H9 (cell line): ENCODE measurements at regions not wholly inside any gene's neighbourhood (a gene's known extent, or its start where the extent isn't known, plus 50 kb on each side); places are given as distances from the start of the nearest gene placed in this dataset.

Experiments
- DNase-seq: peaks from one replicate; pipeline ENCODE4 v3.0.0-alpha.2; 2017
- H2AFZ ChIP-seq: one replicate; pipeline ENCODE4 v1.6.1; 2013; ENCODE audit warnings: mild to moderate bottlenecking, low read length, control low read depth, moderate library complexity
- H2AK5ac ChIP-seq: 2 replicates; pipeline ENCODE4 v1.6.1; 2013; ENCODE audit warnings: low read length, control low read depth, mixed read lengths; ENCODE audit not compliant: insufficient read length
- H2BK120ac ChIP-seq: one replicate; pipeline ENCODE4 v1.6.1; 2013; ENCODE audit warnings: low read depth, mild to moderate bottlenecking, low read length, control low read depth, inconsistent platforms; ENCODE audit not compliant: poor library complexity, severe bottlenecking
- H2BK12ac ChIP-seq: 2 replicates; pipeline ENCODE4 v1.6.1; 2013; ENCODE audit warnings: low read length, control low read depth, mixed read lengths, low read depth; ENCODE audit not compliant: insufficient read length
- H2BK15ac ChIP-seq: 2 replicates; pipeline ENCODE4 v1.6.1; 2013; ENCODE audit warnings: low read depth, low read length, control low read depth
- H2BK20ac ChIP-seq: one replicate; pipeline ENCODE4 v1.6.1; 2013; ENCODE audit warnings: low read depth, mild to moderate bottlenecking, low read length, control low read depth, inconsistent platforms; ENCODE audit not compliant: poor library complexity, severe bottlenecking
- H2BK5ac ChIP-seq: 2 replicates; pipeline ENCODE4 v1.6.1; 2013; ENCODE audit warnings: low read length, control low read depth, mixed read lengths; ENCODE audit not compliant: insufficient read length
- H3K14ac ChIP-seq: 2 replicates; pipeline ENCODE4 v1.6.1; 2013; ENCODE audit warnings: low read length, control low read depth; ENCODE audit not compliant: insufficient read depth
- H3K18ac ChIP-seq: 2 replicates; pipeline ENCODE4 v1.6.1; 2013; ENCODE audit warnings: low read depth, mild to moderate bottlenecking, mixed read lengths, low read length, control low read depth; ENCODE audit not compliant: insufficient read length
- H3K23ac ChIP-seq: 2 replicates; pipeline ENCODE4 v1.6.1; 2013; ENCODE audit warnings: low read length, control low read depth, mixed read lengths, low read depth; ENCODE audit not compliant: insufficient read length
- H3K23me2 ChIP-seq: 2 replicates; pipeline ENCODE4 v1.6.1; 2013; ENCODE audit warnings: low read depth, mild to moderate bottlenecking, mixed read lengths, low read length, control low read depth; ENCODE audit not compliant: insufficient read length, poor library complexity, severe bottlenecking
- H3K27ac ChIP-seq: 2 replicates; pipeline ENCODE4 v1.5.1; 2013; ENCODE audit warnings: low read length, control low read depth, mixed read lengths, low read depth; ENCODE audit not compliant: insufficient read length
- H3K27me3 ChIP-seq: 2 replicates; pipeline ENCODE4 v1.6.1; 2013; ENCODE audit warnings: low read length, control low read depth, inconsistent platforms; ENCODE audit not compliant: insufficient read depth
- H3K4ac ChIP-seq: 2 replicates; pipeline ENCODE4 v1.6.1; 2013; ENCODE audit warnings: low read depth, mild to moderate bottlenecking, control low read depth, inconsistent platforms, low read length, moderate library complexity
- H3K4me1 ChIP-seq: 2 replicates; pipeline ENCODE4 v1.6.1; 2013; ENCODE audit warnings: low read length, control low read depth, inconsistent platforms; ENCODE audit not compliant: insufficient read depth
- H3K4me2 ChIP-seq: 2 replicates; pipeline ENCODE4 v1.6.1; 2013; ENCODE audit warnings: low read length, control low read depth, mixed read lengths; ENCODE audit not compliant: insufficient read length, insufficient read depth
- H3K56ac ChIP-seq: 2 replicates; pipeline ENCODE4 v1.6.1; 2013; ENCODE audit warnings: low read depth, mild to moderate bottlenecking, mixed read lengths, low read length, control low read depth; ENCODE audit not compliant: insufficient read length
- H3K79me1 ChIP-seq: 2 replicates; pipeline ENCODE4 v1.6.1; 2013; ENCODE audit warnings: low read depth, mild to moderate bottlenecking, moderate library complexity, low read length, control low read depth, inconsistent platforms; ENCODE audit not compliant: insufficient read depth, poor library complexity, severe bottlenecking
- H3K79me2 ChIP-seq: 2 replicates; pipeline ENCODE4 v1.6.1; 2013; ENCODE audit warnings: low read length, control low read depth, inconsistent platforms; ENCODE audit not compliant: insufficient read depth
- H3K9ac ChIP-seq: 2 replicates; pipeline ENCODE4 v1.6.1; 2013; ENCODE audit warnings: low read length, control low read depth, mixed read lengths; ENCODE audit not compliant: insufficient read length; ENCODE audit errors: extremely low read depth
- H3K9me3 ChIP-seq: one replicate; pipeline ENCODE4 v1.6.1; 2013; ENCODE audit warnings: low read depth, low read length, inconsistent platforms; ENCODE audit not compliant: control insufficient read depth
- H3T11ph ChIP-seq: one replicate; pipeline ENCODE4 v1.6.1; 2013; ENCODE audit warnings: mild to moderate bottlenecking, low read length, control low read depth, inconsistent platforms
- H4K20me1 ChIP-seq: one replicate; pipeline ENCODE4 v1.6.1; 2013; ENCODE audit not compliant: control insufficient read depth, insufficient read length, insufficient read depth
- H4K5ac ChIP-seq: 2 replicates; pipeline ENCODE4 v1.6.1; 2013; ENCODE audit warnings: low read depth, mild to moderate bottlenecking, mixed read lengths, low read length, control low read depth; ENCODE audit not compliant: insufficient read length
- H4K8ac ChIP-seq: replicated peaks from 2 replicates; pipeline ENCODE4 v1.6.1; 2013; ENCODE audit warnings: low read length, control low read depth, mixed read lengths, low read depth; ENCODE audit not compliant: insufficient read length
- H4K91ac ChIP-seq: 2 replicates; pipeline ENCODE4 v1.6.1; 2013; ENCODE audit warnings: low read depth, mild to moderate bottlenecking, moderate library complexity, mixed read lengths, low read length, control low read depth; ENCODE audit not compliant: insufficient read length
- H3K27ac Mint-ChIP-seq, 3 experiments: 2 replicates in 2 of 3; 3 replicates in 1 of 3; pipeline ENCODE4 v1.8.0; 2020 to 2021; ENCODE audit warnings: mixed read lengths in 3 of 3, mild to moderate bottlenecking in 1 of 3, moderate library complexity in 1 of 3
- H3K27me3 Mint-ChIP-seq: 2 replicates; pipeline ENCODE4 v1.8.0; 2021; ENCODE audit warnings: low read depth, mild to moderate bottlenecking, moderate library complexity, mixed read lengths
- H3K36me3 Mint-ChIP-seq, 3 experiments: 2 replicates in 2 of 3; 3 replicates in 1 of 3; pipeline ENCODE4 v1.8.0; 2020 to 2021; ENCODE audit warnings: low read depth in 3 of 3, mixed read lengths in 3 of 3; ENCODE audit not compliant: insufficient read depth in 1 of 3
- H3K4me1 Mint-ChIP-seq, 2 experiments: 2 replicates each; pipeline ENCODE4 v1.8.0; 2020; ENCODE audit warnings: mixed read lengths in 2 of 2
- H3K4me3 Mint-ChIP-seq, 2 experiments: 2 replicates in 1 of 2; 3 replicates in 1 of 2; pipeline ENCODE4 v1.8.0; 2020 to 2021; ENCODE audit warnings: mild to moderate bottlenecking in 2 of 2, mixed read lengths in 2 of 2, moderate library complexity in 1 of 2
- H3K9me3 Mint-ChIP-seq, 2 experiments: 2 replicates in 1 of 2; 3 replicates in 1 of 2; pipeline ENCODE4 v1.8.0; 2020; ENCODE audit warnings: mild to moderate bottlenecking in 2 of 2, mixed read lengths in 2 of 2, moderate library complexity in 1 of 2
- CTCF ChIP-seq: fragments of 200-600 bp; sonication (generic); conservative IDR thresholded peaks from 3 replicates; pipeline ENCODE4 v1.8.0; 2021; ENCODE audit warnings: antibody characterized with exemption, mild to moderate bottlenecking
- WGBS: extraction: QIAGEN DNeasy Blood & Tissue Kit; methylation state at CpG from one replicate; pipeline ENCODE4 v1.1.7; 2013; ENCODE audit warnings: missing lambda C conversion rate, low lambda C conversion rate, mixed read lengths; ENCODE audit not compliant: insufficient read length; ENCODE audit errors: extremely low coverage; 5-methylcytosine and 5-hydroxymethylcytosine counted together

DNA sequence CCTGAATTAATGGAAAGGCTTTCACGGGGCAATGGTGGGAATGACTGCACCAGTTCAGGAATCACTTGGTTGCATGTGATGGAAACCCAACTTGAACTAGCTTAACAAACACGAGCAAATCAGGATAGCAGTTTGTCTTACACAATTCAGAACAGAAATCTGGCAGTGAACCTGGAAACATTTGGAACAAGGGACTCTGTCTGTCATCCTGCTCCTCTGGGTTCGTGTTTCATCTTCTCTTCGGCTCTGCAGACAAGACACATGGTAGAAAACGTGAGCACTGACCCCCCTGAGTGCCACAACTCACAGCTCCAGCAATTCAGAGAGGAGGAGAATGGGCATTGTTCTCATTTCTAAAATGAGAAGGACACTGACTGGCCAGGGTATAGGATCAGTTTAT, 218.1 kb upstream of the NREP start:
- Mint-ChIP-seq H3K4me3 (no peak overlapping the region), H3K4me1 (peaks cover 0 to 7% of the 10 kb centered on the region in 2 experiments; a peak in 1 of 4 replicates), H3K36me3 (no peaks in the 10 kb centered on the region), H3K9me3 (no peaks in the 10 kb centered on the region), H3K27ac (no peak overlapping the region), H3K27me3 (no peaks in the 10 kb centered on the region)
- H3K4ac ChIP-seq: no peak overlapping the region
- no peaks in the 10 kb centered on the region for H3K9me3 ChIP-seq
- H3K4me1 ChIP-seq: no peaks in the 10 kb centered on the region; the same call in 1 of the 2 replicates
- no peak overlapping the region for H2BK15ac ChIP-seq
- no peak for DNase-seq
- no peak overlapping the region for H3K23ac ChIP-seq
- TF ChIP-seq CTCF: no peak
- H2AK5ac ChIP-seq: no peak overlapping the region
- H3K27ac ChIP-seq: no peak overlapping the region
- no peak overlapping the region for H3K18ac ChIP-seq
- no peak overlapping the region for H4K91ac ChIP-seq
- no CpG with 5 or more reads among the region's 5 CpGs for WGBS
- no peak overlapping the region for H4K5ac ChIP-seq
- H2BK5ac ChIP-seq: no peak overlapping the region
- H3K79me1 ChIP-seq: no peaks in the 10 kb centered on the region
- H3K23me2 ChIP-seq: no peaks in the 10 kb centered on the region
- no peaks in the 10 kb centered on the region for H3K79me2 ChIP-seq
- no peaks in the 10 kb centered on the region for H4K20me1 ChIP-seq
- no peak overlapping the region for H3T11ph ChIP-seq
- no peak overlapping the region for H2BK12ac ChIP-seq
- H3K27me3 ChIP-seq: no peaks in the 10 kb centered on the region
- H3K14ac ChIP-seq: no peak overlapping the region
- H3K56ac ChIP-seq: no peak overlapping the region
- H4K8ac ChIP-seq: no peak overlapping the region
- H2AFZ ChIP-seq: no peak overlapping the region
- no peak overlapping the region for H3K9ac ChIP-seq
- no peak overlapping the region for H2BK20ac ChIP-seq
- H2BK120ac ChIP-seq: no peak overlapping the region
- H3K4me2 ChIP-seq: no peak overlapping the region
